GM18858 (cell line): ENCODE measurements at regions not wholly inside any gene's neighbourhood (a gene's known extent, or its start where the extent isn't known, plus 50 kb on each side); places are given as distances from the start of the nearest gene placed in this dataset.

Experiments
- ATAC-seq: cut with Tn5 transposase; IDR thresholded peaks from one replicate; pipeline ENCODE4 v1.9.1; 2021; ENCODE audit not compliant: unreplicated experiment

- no peak for ATAC-seq
Measured at GRCh38 chr21:28791595-28792282, 200.9 kb downstream of the LTN1 start.

- ATAC-seq, result no peak
Measured at GRCh38 chr21:28790335-28790734, 202.3 kb downstream of the LTN1 start.

GRCh38 chr21:28789523-28789922, 203.2 kb downstream of the LTN1 start:
- no peak for ATAC-seq

- no peak for ATAC-seq
Measured at GRCh38 chr21:28788030-28788429, 204.6 kb downstream of the LTN1 start.

- ATAC-seq, result no peak
Measured at GRCh38 chr21:28783641-28784185, 209.0 kb downstream of the LTN1 start.

- ATAC-seq, result no peak
Measured at GRCh38 chr21:28781602-28782276, 210.9 kb downstream of the LTN1 start.

GRCh38 chr21:28779914-28780313, 212.8 kb downstream of the LTN1 start:
- ATAC-seq, result no peak

- ATAC-seq, result no peak
Measured at GRCh38 chr21:28776251-28776650, 216.4 kb downstream of the LTN1 start.

- no peak for ATAC-seq
Measured at GRCh38 chr21:28775071-28775470, 217.6 kb downstream of the LTN1 start.

- ATAC-seq, result no peak
Measured at GRCh38 chr21:28773036-28773435, 219.6 kb downstream of the LTN1 start.

- no peak for ATAC-seq
Measured at GRCh38 chr21:28771790-28772501, 220.7 kb downstream of the LTN1 start.

GRCh38 chr21:28770867-28771661, 221.6 kb downstream of the LTN1 start:
- ATAC-seq, result no peak

GRCh38 chr21:28769683-28770082, 223.0 kb downstream of the LTN1 start:
- ATAC-seq, result no peak

GRCh38 chr21:28768753-28769152, 223.9 kb downstream of the LTN1 start:
- no peak for ATAC-seq

GRCh38 chr21:28767523-28767922, 225.2 kb downstream of the LTN1 start:
- no peak for ATAC-seq

- ATAC-seq, result no peak
Measured at GRCh38 chr21:28763809-28764418, 228.8 kb downstream of the LTN1 start.

GRCh38 chr21:28762357-28762735, 230.3 kb downstream of the LTN1 start:
- no peak for ATAC-seq

GRCh38 chr21:28761674-28762356, 230.9 kb downstream of the LTN1 start:
- no peak for ATAC-seq

GRCh38 chr21:28758883-28759242, 233.8 kb downstream of the LTN1 start:
- no peak for ATAC-seq
